ENCODE measurements at regions not wholly inside any gene's neighbourhood (a gene's known extent, or its start where the extent isn't known, plus 50 kb on each side); places are given as distances from the start of the nearest gene placed in this dataset.

- no peak for DNase-seq
These were observed 401.2 kb downstream of the TLL1 start for GRCh38 chr4:166274136-166274761.

- no peak for DNase-seq
These were observed 401.7 kb downstream of the TLL1 start for GRCh38 chr4:166274775-166275174.

GRCh38 chr4:166277401-166277800 lies 404.4 kb downstream of the TLL1 start:
- no peak for DNase-seq

DNA sequence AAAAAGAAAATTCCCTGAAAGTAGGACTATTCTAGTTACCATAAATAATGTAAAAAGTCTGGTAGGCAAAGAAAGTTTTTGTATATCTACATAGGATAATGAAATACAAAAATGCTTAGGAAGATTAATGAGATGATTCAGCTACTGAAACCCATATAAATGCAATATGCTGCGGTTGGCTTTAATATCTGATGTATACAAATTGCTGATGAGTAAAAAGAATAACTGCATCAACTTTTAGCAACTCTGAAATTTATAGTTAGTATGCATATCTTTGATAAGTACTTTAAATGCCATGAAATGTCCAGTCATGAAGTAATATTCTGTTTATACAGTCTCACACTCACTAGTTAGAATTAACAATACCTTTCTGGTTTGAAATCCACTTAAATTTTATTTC lies 404.8 kb downstream of the TLL1 start:
- DNase-seq: no peak

GRCh38 chr4:166279261-166279660 lies 406.2 kb downstream of the TLL1 start:
- no peak for DNase-seq

DNA sequence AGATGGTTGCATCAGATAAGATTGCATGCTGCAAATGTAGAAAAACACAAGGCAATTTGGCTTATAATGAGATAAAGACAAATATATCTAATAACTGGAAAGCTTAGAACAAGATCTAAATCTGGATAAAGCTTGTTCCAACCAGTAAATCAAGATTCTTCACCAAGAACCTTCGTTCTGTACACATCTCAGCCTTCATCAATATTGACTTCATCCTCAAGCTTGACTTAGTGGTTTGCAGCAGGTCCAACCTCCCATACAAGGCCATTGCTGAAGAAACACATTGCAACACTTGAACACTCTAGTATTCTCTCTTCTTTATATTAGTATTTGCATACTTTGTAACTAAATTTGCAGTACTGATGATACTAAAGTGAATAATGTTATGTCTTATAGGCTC lies 407.6 kb downstream of the TLL1 start:
- no peak for DNase-seq

- no peak for DNase-seq
These were observed 409.2 kb downstream of the TLL1 start for GRCh38 chr4:166282081-166282770.

DNA sequence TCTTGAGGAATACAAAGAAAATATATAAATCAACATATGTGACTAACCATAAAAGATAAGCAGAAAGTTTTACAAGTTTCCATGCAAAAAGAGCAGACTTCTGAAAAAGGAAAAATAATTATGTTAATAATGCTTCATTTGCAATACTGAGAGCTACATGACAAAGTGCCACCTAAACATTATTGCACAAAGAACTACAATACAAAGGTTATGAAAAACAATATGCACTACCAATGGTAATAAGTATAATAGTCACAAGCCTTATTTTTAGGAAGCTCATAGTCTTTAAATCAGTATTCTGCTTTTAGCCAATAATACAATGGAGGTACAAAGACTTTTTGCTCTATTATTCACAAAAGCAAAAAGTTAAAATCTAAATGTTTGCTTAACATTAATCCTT lies 411.2 kb downstream of the TLL1 start:
- no peak for DNase-seq

- peak; percentile 25 to 27 for DNase-seq
These were observed 417.4 kb downstream of the TLL1 start for GRCh38 chr4:166290426-166290825.

GRCh38 chr4:166293556-166293955 lies 420.5 kb downstream of the TLL1 start:
- no peak for DNase-seq

DNA sequence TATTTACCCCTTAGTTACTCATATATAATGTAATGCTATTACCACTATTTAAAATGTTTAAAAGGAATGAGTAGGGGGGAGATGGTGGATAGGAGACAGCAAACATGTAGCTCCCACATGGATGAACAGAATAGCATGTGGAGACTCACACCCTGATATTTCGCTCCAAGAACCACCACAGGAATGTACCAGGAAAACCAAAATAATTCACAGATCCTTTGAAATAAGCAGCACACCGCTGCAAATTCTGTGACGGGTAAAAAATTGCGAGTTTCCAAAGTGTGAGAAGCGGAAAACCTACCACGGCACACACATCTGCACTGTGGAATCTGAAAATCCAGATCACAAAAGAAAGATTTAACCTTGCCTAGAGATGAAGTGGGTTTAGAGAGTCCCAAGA lies 428.2 kb downstream of the TLL1 start:
- no peak for DNase-seq

DNA sequence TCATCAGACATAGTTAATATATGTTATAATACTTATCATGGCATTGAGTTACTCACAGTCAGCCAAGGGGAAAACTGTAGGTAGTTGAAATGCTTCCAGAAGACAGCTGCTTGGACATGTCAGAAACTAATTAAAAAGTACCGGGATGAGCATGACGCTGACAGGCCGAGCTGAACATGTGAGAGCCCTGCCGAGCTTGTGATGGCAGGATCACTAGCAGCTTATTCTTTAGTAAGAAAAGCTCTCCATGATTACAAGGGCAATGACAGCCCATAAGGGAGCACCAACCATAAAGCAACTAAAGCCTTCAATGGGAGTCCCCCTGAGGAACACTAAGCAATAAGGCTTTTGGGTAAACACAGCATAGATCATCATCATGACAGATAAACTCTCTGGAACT lies 435.6 kb downstream of the TLL1 start:
- peak in 1 of 2 experiments; percentile 12 for DNase-seq

- no peak for DNase-seq
These were observed 436.2 kb downstream of the TLL1 start for GRCh38 chr4:166309286-166309685.

- no peak for DNase-seq
These were observed 438.1 kb downstream of the TLL1 start for GRCh38 chr4:166311169-166311568.

- DNase-seq: no peak
These were observed 439.1 kb downstream of the TLL1 start for GRCh38 chr4:166312166-166312565.

DNA sequence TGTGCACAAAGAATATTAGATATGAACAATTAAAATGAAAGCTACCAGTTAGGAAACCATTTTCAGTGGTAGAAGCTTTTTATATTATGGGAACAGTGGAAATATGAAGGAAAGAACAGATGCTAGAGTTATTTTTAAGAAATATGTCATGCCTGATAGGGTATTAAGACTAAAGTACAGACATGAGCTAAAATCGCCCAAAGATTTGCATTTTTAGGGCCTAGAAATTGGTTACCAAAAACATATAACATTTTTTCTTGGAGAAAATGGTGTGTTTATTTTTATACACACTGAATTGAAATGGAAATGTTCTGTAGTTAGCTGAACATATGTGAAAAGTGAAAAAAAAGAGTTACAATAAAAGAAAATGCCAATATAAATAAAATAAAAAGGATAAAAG lies 441.9 kb downstream of the TLL1 start:
- DNase-seq: no peak

- no peak for DNase-seq
These were observed 442.9 kb downstream of the TLL1 start for GRCh38 chr4:166315721-166316467.

- DNase-seq: no peak
These were observed 445.9 kb downstream of the TLL1 start for GRCh38 chr4:166318810-166319525.

DNA sequence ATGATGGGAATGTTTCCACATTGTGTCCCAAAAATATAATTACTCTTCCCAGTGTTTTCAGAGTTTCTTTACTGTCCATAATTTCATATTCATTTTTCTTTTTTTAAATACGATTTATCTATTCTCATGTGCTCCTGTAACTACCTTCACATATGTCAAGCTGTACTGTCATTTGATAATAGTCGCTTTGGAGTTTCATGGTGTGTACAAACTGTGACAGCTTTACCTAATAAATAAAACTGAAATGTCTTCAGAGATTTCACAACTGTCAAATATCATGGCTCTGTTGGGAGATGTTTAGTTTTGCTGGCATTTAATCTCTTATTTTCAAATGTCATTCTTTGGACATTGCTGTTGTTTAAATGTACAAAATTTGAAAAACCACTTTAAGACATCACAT lies 450.2 kb downstream of the TLL1 start:
- no peak for DNase-seq

DNA sequence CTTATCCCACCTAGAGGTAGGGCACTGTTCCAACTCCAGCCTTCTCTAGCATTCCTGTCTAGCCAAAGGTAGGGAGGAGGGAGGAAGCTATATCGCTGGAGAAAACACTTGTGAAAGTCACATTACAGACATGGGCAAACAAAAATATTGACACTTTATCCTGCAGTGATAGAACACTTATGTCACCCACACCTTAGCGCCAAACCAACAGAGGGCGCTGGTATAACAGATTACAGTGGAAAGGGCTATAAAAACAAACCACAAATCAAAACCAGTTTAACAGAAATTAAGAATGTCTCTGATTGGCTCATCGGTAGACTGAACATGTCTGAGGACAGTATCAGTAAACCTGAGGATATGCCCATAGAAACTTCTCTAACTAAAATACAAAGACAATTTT lies 451.3 kb downstream of the TLL1 start:
- DNase-seq: peak in 1 of 2 experiments; percentile 28

DNA sequence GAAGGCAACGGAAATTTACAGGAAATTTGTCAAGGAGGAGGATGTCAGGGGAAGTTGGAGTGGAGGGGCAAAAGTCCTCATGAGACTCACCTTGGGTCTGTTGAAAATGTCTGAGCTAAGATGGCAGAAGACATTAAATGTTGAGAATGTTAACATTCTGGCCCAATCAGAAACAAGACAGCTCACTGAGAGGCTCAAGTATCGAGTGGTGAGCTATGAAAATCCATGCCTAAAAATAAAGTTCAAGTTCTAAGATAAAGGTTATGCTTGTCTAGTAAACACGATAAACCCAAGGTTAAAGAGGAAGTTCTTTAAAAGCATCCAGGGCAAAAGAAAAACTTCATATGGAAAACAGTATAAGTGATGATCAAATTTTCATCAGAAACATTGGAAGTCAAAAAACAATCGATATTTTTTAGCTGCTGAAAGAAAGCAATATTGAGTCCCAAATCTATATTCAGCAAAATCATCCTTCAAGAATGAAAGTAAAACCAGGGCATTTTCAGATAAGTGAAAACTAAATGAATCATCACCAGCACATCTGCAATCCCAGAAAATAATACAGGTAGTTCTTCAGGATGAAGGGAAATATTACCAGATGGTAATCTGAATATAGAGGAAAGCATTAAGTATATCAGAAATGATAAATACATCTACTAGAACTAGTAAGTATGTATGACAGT lies 462.4 kb downstream of the TLL1 start:
- no peak for DNase-seq

DNA sequence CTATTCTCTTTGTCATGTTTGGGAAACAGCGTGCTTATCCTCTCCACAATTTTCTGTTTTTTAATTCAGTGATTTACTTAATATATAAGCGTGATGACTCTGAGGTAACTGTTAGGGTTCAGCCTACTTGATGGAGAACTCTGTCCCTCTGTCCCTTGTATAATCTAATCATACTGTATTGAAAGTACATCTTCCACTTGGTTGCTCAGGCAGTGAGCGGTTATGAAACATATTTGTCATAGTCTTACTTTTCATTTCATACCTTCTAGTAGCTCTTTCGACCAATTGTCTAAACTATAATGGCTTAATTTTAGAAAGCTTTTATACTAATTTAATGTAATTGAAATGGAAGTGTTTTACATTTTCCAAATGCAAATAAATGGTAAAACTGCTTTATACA lies 469.0 kb downstream of the TLL1 start:
- no peak for DNase-seq

- no peak for DNase-seq
These were observed 490.2 kb downstream of the TLL1 start for GRCh38 chr4:166363198-166363597.
